ENCODE measurements at regions not wholly inside any gene's neighbourhood (a gene's known extent, or its start where the extent isn't known, plus 50 kb on each side); places are given as distances from the start of the nearest gene placed in this dataset.
A peak's percentile ranks its signal among the peaks of the same experiment; 100 is the strongest.

- DNase-seq (ENCODE audit: low spot score): peak; percentile 46
These were observed 545.6 kb downstream of the PKHD1 start for GRCh38 chr6:51541847-51542246.

GRCh38 chr6:51542475-51542874, 544.9 kb downstream of the PKHD1 start:
- no peak for DNase-seq (ENCODE audit: low spot score)

- DNase-seq (ENCODE audit: low spot score): no peak
These were observed 537.2 kb downstream of the PKHD1 start for GRCh38 chr6:51550243-51550642.

- no peak for DNase-seq (ENCODE audit: low spot score)
These were observed 535.0 kb downstream of the PKHD1 start for GRCh38 chr6:51552435-51552834.

- DNase-seq (ENCODE audit: low spot score): no peak
These were observed 534.0 kb downstream of the PKHD1 start for GRCh38 chr6:51553246-51554015.

GRCh38 chr6:51554029-51554428, 533.4 kb downstream of the PKHD1 start:
- DNase-seq (ENCODE audit: low spot score): no peak

- DNase-seq (ENCODE audit: low spot score): no peak
These were observed 528.4 kb downstream of the PKHD1 start for GRCh38 chr6:51559059-51559458.

- no peak for DNase-seq (ENCODE audit: low spot score)
These were observed 525.2 kb downstream of the PKHD1 start for GRCh38 chr6:51562198-51562597.

All from pons (tissue), 1 donor.